ENCODE measurements at regions not wholly inside any gene's neighbourhood (a gene's known extent, or its start where the extent isn't known, plus 50 kb on each side); places are given as distances from the start of the nearest gene placed in this dataset.

DNA sequence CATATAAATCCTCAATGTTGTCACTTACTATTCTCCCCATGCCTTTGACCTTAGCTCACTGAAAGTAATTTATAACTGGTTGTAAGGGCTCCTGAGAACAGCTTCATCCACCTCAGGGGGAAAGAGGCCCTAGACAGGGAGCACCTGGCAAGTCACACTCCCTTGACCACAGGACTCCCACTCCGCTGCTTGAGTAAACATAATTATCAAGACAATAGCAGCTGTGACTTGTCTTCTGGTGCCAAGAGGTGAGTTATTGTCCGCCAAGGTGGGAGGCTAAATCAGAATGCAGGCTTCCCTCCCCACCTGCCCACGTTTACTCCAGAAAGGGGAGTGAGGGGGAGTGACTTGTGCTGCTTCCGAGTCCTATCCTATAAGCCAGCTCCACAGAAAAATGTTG, 230.6 kb upstream of the LRATD1 start (continued):
- TF ChIP-seq, protein P1, sequence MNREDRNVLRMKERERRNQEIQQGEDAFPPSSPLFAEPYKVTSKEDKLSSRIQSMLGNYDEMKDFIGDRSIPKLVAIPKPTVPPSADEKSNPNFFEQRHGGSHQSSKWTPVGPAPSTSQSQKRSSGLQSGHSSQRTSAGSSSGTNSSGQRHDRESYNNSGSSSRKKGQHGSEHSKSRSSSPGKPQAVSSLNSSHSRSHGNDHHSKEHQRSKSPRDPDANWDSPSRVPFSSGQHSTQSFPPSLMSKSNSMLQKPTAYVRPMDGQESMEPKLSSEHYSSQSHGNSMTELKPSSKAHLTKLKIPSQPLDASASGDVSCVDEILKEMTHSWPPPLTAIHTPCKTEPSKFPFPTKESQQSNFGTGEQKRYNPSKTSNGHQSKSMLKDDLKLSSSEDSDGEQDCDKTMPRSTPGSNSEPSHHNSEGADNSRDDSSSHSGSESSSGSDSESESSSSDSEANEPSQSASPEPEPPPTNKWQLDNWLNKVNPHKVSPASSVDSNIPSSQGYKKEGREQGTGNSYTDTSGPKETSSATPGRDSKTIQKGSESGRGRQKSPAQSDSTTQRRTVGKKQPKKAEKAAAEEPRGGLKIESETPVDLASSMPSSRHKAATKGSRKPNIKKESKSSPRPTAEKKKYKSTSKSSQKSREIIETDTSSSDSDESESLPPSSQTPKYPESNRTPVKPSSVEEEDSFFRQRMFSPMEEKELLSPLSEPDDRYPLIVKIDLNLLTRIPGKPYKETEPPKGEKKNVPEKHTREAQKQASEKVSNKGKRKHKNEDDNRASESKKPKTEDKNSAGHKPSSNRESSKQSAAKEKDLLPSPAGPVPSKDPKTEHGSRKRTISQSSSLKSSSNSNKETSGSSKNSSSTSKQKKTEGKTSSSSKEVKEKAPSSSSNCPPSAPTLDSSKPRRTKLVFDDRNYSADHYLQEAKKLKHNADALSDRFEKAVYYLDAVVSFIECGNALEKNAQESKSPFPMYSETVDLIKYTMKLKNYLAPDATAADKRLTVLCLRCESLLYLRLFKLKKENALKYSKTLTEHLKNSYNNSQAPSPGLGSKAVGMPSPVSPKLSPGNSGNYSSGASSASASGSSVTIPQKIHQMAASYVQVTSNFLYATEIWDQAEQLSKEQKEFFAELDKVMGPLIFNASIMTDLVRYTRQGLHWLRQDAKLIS (CRISPR knock-in tag; IDR thresholded peaks at IDR 0.05; ENCODE audit: borderline replicate concordance), result 0 out of 2 replicates have a peak, but pooled peaks have one; percentile 46
- TF ChIP-seq JUN (CRISPR knock-in tag; IDR thresholded peaks at IDR 0.05) (no peak), SOX15 (CRISPR knock-in tag; IDR thresholded peaks at IDR 0.05) (no peak), NR1H2 (CRISPR knock-in tag; IDR thresholded peaks at IDR 0.05) (no peak), ZNF423 (CRISPR knock-in tag; IDR thresholded peaks at IDR 0.05) (no peak; the same call in 1 of the 2 replicates), MXD4 (CRISPR knock-in tag; IDR thresholded peaks at IDR 0.05; ENCODE audit: borderline replicate concordance) (no peak), GABPB1 (CRISPR knock-in tag; IDR thresholded peaks at IDR 0.05) (no peak)
- TF ChIP-seq, protein P2, sequence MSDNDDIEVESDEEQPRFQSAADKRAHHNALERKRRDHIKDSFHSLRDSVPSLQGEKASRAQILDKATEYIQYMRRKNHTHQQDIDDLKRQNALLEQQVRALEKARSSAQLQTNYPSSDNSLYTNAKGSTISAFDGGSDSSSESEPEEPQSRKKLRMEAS (CRISPR knock-in tag; IDR thresholded peaks at IDR 0.05), result 0 out of 2 replicates have a peak, but pooled peaks have one; percentile 21
- TF ChIP-seq, protein P3, sequence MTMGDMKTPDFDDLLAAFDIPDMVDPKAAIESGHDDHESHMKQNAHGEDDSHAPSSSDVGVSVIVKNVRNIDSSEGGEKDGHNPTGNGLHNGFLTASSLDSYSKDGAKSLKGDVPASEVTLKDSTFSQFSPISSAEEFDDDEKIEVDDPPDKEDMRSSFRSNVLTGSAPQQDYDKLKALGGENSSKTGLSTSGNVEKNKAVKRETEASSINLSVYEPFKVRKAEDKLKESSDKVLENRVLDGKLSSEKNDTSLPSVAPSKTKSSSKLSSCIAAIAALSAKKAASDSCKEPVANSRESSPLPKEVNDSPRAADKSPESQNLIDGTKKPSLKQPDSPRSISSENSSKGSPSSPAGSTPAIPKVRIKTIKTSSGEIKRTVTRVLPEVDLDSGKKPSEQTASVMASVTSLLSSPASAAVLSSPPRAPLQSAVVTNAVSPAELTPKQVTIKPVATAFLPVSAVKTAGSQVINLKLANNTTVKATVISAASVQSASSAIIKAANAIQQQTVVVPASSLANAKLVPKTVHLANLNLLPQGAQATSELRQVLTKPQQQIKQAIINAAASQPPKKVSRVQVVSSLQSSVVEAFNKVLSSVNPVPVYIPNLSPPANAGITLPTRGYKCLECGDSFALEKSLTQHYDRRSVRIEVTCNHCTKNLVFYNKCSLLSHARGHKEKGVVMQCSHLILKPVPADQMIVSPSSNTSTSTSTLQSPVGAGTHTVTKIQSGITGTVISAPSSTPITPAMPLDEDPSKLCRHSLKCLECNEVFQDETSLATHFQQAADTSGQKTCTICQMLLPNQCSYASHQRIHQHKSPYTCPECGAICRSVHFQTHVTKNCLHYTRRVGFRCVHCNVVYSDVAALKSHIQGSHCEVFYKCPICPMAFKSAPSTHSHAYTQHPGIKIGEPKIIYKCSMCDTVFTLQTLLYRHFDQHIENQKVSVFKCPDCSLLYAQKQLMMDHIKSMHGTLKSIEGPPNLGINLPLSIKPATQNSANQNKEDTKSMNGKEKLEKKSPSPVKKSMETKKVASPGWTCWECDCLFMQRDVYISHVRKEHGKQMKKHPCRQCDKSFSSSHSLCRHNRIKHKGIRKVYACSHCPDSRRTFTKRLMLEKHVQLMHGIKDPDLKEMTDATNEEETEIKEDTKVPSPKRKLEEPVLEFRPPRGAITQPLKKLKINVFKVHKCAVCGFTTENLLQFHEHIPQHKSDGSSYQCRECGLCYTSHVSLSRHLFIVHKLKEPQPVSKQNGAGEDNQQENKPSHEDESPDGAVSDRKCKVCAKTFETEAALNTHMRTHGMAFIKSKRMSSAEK (CRISPR knock-in tag; IDR thresholded peaks at IDR 0.05; ENCODE audit: borderline replicate concordance), result no peak
- TF ChIP-seq, protein P4, sequence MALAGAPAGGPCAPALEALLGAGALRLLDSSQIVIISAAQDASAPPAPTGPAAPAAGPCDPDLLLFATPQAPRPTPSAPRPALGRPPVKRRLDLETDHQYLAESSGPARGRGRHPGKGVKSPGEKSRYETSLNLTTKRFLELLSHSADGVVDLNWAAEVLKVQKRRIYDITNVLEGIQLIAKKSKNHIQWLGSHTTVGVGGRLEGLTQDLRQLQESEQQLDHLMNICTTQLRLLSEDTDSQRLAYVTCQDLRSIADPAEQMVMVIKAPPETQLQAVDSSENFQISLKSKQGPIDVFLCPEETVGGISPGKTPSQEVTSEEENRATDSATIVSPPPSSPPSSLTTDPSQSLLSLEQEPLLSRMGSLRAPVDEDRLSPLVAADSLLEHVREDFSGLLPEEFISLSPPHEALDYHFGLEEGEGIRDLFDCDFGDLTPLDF (CRISPR knock-in tag; IDR thresholded peaks at IDR 0.05), result no peak
- TF ChIP-seq, protein P5, sequence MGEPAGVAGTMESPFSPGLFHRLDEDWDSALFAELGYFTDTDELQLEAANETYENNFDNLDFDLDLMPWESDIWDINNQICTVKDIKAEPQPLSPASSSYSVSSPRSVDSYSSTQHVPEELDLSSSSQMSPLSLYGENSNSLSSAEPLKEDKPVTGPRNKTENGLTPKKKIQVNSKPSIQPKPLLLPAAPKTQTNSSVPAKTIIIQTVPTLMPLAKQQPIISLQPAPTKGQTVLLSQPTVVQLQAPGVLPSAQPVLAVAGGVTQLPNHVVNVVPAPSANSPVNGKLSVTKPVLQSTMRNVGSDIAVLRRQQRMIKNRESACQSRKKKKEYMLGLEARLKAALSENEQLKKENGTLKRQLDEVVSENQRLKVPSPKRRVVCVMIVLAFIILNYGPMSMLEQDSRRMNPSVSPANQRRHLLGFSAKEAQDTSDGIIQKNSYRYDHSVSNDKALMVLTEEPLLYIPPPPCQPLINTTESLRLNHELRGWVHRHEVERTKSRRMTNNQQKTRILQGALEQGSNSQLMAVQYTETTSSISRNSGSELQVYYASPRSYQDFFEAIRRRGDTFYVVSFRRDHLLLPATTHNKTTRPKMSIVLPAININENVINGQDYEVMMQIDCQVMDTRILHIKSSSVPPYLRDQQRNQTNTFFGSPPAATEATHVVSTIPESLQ (CRISPR knock-in tag; IDR thresholded peaks at IDR 0.05), result no peak

DNA sequence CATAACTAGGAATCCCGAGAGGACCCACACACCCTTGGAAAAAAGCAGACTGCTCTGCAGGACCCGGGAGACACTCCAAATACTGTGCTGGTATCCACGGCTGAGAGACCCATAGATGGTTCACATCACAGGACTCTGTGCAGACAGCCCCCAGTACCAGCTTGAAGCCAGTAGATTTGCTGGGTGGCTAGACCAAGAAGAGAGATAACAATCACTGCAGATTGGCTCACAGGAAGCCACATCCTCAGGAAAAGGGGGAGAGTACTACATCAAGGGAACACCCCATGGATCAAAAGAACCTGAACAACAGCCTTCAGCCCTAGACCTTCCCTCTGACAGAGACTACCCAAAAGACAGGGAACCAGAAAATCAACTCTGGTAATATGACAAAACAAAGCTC, 223.8 kb upstream of the LRATD1 start:
- CTCF ChIA-PET, result no interaction called here
- no peaks in the 10 kb centered on the region for H3K27me3 Mint-ChIP-seq (ENCODE audit: low read depth)

More for the DNA sequence above, 223.8 kb upstream of the LRATD1 start:
- Mint-ChIP-seq H3K27ac (no peak overlapping the region), H3K9me3 (peaks cover 30% of the 10 kb centered on the region), H3K4me3 (no peak overlapping the region), H3K4me1 (0 out of 2 replicates have a peak, but pooled peaks cover 4% of the 10 kb centered on the region), H3K36me3 (peaks cover 6% of the 10 kb centered on the region)
- no peak for ATAC-seq
- POLR2A ChIA-PET, result no interaction called here
- DNase-seq (ENCODE audit: low spot score), result no peak
- no peak for TF ChIP-seq FOXP1 (CRISPR knock-in tag; IDR thresholded peaks at IDR 0.05; ENCODE audit: borderline replicate concordance)
- TF ChIP-seq EMX1 (CRISPR knock-in tag; IDR thresholded peaks at IDR 0.05), result no peak
- TF ChIP-seq PRRX2 (CRISPR knock-in tag; IDR thresholded peaks at IDR 0.05), result no peak
- TF ChIP-seq, protein P1 (CRISPR knock-in tag; IDR thresholded peaks at IDR 0.05; ENCODE audit: borderline replicate concordance), result no peak
- no peak for TF ChIP-seq FOXK1 (CRISPR knock-in tag; IDR thresholded peaks at IDR 0.05)
- TF ChIP-seq ZNF671 (CRISPR knock-in tag; IDR thresholded peaks at IDR 0.05), result no peak
- no peak for TF ChIP-seq NR2C2 (CRISPR knock-in tag; IDR thresholded peaks at IDR 0.05)
- TF ChIP-seq, protein P6, sequence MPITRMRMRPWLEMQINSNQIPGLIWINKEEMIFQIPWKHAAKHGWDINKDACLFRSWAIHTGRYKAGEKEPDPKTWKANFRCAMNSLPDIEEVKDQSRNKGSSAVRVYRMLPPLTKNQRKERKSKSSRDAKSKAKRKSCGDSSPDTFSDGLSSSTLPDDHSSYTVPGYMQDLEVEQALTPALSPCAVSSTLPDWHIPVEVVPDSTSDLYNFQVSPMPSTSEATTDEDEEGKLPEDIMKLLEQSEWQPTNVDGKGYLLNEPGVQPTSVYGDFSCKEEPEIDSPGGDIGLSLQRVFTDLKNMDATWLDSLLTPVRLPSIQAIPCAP (CRISPR knock-in tag; IDR thresholded peaks at IDR 0.05), result no peak
- TF ChIP-seq RELA (CRISPR knock-in tag; IDR thresholded peaks at IDR 0.05; ENCODE audit: borderline replicate concordance), result no peak

All from WTC11 (cell line).